NCI-H2081 (cell line): ENCODE measurements at regions not wholly inside any gene's neighbourhood (a gene's known extent, or its start where the extent isn't known, plus 50 kb on each side); places are given as distances from the start of the nearest gene placed in this dataset.

Source experiments
- DNase-seq, 2 experiments: peaks; one replicate each; lab custom pipeline; 2025; lab: John Stamatoyannopoulos, UW

DNA sequence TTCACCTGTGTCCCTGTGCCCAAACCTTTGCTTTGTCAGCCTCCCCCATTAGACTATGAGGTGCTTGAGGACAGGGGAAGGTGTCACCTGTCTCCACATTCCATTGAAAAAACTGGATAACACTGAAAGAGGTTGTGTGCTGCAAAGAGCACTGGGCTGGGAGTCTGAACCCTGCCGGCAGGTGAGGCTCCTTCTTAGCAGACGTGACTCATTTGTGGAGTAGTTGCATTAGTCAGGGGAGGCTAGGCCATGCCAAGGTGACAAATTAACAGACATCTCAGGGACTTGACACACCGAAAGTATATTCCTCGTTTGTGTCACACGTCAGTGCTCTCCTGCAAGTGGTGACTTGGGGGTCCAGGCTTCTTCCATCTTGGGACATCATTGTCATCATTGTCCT is 95.9 kb upstream of the STX18 start:
- DNase-seq = no peak

DNA sequence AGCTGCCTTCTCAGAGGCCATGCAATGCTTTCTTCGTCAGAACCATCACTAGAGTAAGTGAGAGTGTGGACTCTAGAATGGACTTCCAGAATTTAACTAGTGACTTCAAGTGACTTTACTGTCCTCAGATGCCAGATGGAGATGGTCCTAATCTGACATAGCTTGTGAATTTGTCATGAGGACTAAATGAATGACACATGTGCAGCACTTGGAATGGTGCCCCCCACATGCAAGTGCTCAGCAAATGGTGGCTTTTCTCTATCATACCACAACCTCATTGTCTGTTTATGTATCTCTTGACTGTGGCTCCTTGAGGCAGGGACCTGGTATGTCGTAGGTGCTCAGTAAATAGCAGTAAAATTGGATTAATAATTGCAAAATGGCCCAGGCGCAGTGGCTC is 91.6 kb upstream of the STX18 start:
- no peak for DNase-seq

DNA sequence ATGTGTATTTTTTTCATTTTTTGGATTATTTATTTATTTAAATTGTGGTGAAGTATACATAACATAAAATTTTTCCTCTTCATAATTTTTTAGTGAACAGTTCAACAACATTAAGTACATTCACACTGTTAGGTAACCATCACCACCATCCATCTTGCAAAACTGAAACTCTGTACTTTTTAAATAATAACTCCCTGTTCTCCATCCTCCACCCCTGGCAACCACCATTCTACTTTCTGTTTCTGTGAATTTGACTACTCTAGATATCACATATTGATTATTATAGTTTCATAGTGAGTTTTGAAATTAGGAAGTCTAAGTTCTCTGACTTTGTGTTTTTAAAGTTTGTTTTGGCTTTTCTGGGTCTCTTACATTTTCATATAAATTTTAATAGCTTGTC is 89.3 kb upstream of the STX18 start:
- DNase-seq = no peak

DNA sequence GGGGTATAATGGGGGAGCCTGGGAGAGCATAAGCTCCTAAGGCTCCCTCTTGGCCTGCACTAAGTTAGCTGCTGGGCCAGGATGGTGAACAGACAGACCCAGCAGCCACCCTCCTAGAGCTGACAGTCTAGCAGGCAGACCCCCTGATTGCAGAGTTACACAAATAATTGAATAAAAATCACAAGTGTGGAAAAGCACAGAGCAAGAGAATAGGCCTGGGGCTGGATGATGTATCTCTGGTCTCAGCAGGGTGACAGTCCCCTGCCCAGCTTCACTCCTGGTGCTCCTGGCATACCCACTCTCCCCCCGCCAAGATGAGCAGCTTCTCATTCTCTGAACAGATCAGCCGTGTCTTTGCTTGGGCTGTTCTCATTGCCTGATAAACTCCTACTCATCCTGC is 86.1 kb upstream of the STX18 start:
- no peak for DNase-seq

DNA sequence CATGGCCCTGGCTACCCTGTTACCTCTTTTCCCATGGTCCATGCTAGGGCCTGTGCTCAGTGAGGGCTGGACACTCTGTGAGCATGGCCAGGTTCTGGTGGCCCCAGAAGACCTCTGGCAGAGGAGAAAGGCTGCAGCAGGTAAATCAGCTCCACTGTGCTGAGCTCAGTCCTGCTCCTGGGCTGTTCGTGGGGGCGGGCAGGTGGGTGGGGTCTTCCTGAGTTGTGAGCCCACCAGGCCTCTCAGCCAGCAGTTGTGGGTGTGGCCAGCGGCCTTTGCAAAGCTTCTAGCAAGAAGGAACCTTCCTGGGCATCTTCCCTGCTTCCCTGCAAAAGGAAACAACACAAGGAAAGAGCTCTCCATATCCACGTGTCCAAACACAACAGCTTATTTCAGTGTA is 85.3 kb upstream of the STX18 start:
- DNase-seq = no peak

DNA sequence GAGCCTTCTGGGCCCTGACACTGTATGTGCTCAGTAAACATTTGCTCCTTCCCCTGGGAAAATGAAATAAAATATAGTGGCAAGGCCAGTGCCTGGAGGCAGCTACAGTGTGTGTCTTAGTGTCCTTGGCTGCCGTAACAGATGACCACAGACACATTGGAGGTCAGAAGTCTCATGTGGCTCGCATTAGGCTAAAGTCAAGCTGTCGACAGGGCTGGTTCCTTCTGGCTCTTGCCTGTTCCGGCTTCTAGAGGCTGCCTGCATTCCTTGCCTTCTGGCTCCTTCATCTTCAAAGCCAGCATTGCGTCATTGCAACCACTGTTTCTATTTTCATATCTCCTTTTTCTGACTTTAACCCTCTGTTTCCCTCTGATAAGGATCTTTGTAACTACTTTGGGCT is 83.6 kb upstream of the STX18 start:
- DNase-seq = no peak

DNA sequence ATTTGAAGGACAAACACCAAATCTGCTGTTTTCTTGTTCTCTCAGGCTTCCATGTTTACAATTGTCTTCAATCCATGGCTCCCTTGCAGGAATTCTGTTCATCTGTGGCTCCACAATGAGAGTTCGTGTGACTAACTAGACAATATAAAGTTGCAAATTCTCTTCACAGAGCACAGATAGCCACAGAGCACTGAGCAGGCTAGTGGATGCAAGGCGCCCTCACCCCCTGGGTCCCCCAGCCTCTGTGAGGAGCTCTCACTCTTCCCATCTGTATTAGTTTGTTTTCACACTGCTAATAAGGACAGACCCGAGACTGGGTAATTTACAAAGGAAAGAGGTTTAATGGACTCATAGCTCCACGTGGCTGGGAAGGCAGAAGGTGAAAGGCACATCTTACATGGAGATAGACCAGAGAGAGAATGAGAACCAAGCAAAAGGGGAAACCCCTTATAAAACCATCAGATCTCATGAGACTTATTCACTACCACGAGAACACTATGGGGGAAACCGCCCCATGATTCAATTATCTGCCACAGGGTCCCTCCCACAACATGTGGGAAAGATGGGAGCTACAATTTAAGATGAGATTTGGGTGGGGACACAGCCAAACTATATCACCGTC is 82.5 kb upstream of the STX18 start:
- DNase-seq = no peak

DNA sequence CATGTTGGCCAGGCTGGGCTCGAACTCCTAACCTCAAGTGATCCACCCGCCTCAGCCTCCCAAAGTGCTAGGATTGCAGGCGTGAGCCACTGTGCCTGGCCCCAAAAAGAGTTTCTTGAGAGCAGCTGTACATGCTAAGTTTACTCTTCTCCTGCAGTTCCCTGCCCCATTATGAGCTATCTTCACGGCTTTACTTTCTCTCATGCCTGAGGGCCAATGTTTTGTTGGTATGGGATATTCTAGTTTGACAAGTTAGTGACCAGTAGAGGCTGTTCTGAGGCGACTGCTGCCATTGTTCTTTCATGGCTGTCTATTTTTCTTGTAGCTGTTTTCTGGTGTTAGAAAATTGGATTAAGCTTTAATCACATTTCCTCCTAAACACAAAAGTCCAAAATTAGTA is 78.0 kb upstream of the STX18 start:
- DNase-seq = no peak

DNA sequence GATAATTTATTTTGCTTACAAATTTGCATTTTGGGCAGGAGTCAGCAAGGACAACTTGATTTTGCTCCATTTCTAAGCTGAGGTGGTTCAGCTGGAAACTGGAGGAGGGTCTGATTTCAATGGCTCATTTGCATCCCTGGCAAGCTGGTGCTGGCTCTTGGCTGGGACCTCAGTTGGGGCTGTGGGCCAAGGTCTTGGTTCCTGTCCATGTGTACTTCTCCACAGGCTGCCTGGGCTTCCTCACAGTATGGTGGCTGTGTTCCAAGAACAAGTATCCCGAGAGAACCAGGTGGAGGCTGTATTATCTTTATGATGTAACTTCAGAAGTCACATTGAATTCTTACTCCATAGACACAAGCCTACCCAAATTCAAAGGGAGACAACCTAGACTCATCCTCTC is 77.0 kb upstream of the STX18 start:
- DNase-seq = peak; percentile 78 to 90

DNA sequence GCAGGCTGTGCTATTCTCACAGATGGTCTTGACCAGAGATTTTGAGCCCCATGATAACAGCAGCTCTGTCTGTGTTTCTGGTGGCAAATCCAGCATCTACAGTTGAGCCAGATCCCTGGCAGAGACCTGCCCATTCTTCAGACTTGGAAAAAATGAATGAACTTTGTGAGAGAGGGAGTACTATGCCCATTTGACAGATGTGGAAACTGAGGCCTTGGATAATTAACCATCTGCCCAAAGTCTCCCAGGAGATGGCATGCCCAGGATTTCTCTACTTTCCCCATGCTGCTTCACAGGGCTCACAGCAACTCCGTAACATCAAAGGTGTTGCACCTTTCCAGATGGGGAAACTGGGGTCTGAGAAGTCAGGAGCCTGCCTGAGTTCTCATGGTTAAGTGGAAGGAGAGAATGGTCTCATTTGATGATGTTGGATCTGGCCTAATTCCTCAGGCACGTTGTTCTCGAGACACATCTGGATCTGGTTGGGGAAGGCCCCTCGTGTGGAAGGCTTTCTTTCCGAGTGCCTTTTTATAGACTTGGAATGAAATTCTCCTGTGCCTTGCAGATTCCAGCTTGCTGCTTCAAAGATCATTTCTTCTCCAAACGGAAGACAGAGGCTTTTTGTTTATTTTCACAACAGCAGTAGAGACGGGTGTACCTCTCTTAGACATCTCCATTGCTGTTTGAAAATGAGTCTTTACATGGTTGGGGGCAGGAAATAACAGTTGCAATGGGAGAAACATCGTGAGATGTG is 73.3 kb upstream of the STX18 start:
- DNase-seq = no peak

DNA sequence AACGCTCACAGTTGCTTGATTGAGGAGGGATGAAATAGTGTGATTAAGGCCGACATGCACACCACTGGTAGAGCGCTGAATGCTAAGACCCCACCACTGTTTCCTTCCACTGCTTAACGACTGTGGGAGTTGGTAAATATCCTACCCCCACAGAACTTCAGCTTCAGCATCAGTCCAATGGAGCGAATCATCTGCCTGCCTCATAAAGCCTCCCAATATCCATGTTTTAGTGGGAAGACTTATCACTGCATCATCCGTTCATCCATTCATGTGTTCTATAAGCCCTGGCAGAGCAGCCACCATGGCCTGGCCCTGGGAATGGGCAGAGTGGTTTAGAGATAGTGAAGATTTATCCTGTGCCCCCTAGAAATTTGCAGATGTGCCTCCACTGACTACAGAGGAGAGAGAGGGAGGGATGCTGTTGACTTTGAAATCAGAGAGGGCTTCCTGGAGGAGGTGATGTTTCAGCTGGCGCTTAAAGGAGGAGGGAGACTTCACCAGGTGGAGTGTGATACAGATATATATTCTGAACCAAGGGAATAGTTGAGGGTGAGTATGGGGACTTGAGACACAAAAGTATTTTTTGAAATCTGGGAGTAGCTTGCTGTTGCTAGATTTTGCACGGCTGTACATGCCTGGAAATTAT is 71.9 kb upstream of the STX18 start:
- no peak for DNase-seq

DNA sequence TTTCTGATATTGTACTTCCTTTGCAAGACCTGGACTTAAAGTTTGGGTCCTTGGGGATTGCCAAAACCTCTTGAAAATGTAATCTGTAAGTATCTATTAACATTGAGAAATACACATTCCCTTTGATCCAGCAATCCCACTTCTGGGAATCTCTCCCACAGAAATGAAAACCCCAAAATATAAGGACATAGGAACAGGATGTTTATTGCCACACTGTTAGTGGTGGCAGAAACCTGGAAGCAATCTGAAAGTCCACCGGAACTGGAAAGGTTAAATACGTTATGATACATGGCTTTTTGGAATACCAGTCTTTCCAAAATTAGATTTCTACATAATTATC is 71.2 kb upstream of the STX18 start:
- DNase-seq = no peak

DNA sequence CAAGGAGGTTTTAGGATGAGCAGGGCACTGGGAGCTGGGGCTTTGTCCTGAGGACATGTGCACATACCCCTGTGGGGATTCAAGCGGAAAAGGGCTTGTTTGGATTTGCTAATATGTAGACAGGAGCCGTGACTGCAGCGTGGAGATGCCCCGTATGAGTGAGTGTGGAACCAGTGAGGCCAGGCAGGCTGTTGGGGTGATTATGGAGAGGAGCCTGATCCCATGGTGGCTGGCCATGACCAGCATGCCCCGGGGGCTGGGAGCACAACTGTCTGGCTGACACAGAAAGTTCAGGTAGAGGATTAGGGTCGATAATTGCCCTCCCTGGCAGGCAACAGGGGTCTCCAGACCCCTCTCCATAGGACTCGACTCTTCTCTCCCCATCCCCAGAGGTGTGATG is 68.8 kb upstream of the STX18 start:
- no peak for DNase-seq

DNA sequence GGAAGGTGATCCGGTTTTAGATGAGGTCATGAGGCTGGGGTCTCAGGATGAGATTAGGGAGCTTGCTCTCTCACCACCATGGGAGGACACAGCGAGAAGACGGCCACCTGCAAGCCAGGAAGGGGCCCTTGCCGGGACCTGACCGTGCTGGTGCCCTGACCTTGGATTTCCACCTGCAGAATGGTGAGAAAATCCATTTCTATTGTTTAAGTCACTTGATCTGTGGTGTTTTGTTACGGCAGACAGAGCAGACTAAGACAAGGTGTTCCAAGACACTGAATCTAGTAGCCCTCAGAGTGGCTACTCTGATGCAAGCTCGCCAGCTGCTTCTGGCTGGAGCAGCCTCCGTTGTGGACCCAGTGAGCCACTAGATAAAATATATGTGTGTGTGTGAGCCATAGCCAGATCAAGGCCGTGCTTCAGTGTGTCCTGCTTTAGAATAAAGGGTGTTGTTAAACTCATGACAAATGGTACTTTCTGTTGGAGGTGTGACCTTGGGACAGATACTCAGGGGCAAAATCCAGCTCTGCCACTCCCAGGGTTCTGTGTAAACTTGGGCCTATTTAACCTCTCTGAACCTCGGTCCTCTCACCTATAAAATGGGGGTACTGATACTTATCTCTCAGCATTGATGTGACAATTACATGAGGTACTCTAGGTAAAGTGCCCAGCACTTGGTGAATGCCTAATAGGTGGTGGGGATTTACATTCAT is 67.9 kb upstream of the STX18 start:
- DNase-seq = no peak

DNA sequence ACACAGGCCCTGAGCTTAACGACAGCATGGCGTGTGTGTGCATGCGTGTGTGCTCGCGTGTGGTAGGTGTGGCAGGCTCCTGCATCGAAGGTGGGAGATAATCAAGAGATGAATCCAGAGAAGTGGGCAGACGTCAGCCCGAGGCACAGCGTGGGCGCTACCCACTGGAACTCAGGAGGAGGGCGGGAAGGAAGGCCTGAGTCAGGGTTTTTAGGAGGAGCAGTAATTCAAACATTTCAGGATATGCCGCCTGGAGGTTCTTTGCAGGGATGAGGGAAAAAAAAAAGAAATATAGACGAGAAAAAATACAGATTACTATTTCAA is 66.3 kb upstream of the STX18 start:
- no peak for DNase-seq

DNA sequence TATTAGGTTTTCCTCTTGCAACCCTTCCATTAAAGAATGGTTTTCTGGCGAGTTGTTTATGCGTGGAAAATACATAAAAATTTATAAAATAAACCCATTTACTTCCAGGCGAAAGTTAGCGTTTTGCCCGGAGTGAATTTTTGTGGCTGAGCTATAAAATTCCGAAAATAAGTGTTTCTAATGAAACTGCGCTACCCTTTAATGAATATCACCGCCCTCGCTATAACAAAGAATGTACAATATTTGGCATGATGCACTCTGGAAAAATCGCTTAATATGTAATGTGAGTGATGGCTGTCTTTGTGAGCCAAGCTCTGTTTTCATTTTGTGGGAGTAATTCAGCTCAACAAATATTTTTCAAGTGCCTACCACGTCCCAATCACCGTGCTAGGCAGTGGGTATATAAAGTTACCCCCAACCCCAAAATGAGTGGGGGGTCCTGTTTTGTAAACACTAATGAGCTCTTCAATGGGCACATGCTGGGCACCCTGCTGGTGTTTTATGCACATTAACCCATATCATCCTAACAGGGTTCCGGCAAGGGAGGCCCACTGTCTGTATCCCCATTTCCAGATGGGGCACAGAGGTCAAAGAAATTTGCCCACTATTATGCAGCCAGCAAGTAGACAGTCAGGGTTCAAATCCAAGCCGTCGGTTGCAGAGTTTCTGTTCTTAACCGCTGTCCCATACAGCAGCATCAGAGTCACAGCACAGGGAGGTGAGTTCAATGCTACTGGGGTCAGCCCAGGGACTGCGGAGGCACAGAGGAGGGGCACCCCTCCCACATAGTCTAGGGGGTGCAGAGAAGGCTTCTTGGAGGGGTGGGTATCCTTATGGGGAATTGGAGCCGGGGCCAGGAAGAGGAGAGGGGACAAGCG is 65.7 kb upstream of the STX18 start:
- no peak for DNase-seq

DNA sequence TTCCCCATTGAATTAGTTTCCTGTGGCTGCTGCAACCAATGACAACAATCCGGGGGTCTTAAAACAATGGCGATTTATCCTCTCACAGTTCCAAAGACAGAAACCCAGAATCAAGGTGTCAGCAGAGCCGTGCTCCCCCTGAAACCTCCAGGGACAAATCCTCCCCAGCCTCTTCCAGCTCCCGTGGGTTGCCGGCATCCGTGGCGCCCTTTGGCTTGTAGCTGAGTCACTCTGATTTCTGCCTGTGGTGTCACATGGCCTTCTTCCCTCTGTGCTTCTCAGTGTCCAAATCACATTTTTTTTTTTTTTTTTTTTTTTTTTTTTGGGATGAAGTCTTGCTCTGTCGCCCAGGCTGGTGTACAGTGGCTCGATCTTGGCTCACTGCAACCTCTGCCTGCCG is 64.5 kb upstream of the STX18 start:
- no peak for DNase-seq

DNA sequence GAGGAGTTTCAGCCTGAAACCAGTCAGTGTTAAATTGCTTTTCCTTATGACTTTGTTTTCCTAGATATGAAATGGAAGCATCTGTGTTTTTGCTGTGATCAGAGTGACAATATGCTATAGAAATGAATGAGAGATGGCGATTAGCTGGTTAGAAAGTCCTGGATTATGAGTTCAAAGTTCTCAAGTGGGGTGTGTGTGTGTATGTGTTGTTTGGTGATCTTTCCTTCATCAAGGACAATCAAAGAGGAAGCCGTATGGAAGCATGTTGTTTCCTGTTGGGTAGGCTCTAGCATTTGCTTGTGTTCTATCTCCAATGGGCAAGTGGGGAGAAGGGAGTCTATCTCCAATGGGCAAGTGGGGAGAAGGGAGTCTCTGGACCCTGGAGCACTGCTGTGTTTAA is 64.0 kb upstream of the STX18 start:
- DNase-seq = no peak

DNA sequence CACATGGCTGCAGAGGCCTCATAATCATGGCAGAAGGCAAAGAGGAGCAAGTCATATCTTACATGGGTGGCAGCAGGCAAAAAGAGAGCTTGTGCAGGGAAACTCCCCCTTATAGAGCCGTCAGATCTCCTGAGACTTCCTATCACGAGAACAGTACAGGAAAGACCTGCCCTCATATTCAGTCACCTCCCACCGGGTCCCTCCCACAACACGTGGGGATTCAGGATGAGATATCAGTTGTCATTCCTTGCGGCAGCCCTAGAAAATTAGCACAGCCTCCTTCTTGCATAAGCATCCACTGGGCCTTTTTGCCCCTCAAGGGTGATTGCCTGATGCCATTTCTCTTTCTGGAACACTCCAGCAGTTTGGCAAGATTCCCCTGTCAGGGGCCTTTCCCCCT is 61.7 kb upstream of the STX18 start:
- no peak for DNase-seq

DNA sequence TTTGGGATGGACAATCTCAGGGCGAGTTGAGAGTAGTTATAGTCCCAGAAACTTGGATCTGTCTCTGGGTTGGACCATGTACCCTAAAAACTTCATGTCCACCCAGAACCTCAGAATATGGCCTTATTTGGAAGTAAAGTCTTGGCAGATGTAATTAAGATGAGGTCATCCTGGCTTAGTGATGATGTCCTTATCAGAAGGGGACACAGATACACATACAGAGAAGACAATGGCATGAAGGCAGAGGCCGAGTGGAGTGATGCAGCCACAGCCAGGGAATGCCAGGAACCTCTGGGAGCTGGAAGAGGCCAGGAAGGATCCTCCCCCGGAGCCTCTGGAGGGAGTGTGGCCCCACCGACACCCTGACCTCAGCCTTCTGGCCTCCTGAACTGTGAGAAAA is 61.2 kb upstream of the STX18 start:
- DNase-seq = no peak

DNA sequence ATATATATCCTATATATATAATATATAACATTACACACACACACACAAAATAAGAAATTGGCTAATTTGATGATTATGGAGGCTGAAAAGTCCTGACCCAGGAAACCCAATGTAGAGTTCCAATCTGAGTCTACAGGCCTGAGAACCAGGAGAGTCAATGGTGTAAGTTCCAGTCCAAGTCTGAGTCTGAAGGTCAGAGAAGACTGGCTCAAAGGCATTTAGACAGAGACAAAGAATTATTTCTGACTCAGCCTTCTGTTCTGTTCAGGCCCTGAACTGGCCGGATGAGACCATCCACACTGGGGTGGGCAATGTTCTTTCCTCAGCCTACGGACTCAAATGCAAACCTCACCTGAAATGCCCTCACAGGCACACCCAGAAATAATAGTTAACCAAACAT is 60.6 kb upstream of the STX18 start:
- no peak for DNase-seq

DNA sequence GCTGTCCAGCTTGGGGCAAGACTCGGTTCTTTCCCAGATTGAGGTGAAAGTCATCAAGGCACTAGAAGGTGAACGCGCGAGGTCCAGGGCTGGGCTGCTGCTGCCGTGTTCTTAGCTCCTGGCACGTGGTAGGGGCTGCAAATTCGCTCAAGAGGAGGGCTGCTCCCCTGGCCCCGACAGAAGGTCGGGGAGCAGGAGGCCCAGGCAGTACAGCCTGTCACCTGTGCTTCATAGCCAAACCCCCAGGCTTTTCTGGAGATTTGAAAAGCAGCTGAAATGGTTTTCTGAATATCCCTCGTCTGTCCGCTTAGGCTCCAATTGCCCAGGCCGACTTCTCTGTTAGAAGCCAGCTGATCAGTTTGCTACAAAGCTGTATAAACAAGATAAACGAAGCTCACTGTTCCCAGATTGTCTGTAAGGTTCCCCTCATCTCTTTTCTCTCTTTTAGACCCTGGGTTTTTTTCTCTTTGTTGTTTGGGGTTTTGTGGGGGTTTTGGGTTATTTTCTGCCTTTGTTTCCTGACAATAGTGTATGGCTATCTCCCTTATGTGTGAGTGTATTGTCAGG is 60.0 kb upstream of the STX18 start:
- no peak for DNase-seq
